ENCODE measurements at regions not wholly inside any gene's neighbourhood (a gene's known extent, or its start where the extent isn't known, plus 50 kb on each side); places are given as distances from the start of the nearest gene placed in this dataset.

DNA sequence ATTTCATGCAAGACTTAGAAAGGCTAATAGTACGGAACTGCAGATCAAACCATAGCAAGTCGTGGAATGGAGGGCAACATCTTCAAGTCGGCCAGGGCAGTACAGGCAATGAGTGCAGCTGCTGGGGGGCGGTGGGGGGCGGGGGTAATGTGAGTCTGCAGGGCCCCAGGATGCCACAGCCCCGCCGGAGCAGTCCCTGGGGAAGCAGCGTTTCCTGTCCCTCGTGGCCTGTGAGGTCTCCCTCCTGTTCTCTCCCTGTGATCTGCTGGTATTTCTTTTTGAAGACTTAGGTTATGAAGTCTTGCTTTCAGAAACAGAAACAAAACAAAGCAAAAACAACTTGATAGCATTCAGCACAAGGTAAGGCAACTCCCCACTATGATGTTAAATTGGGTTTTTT, 351.9 kb downstream of the FOXA2 start:
- no peaks in the 10 kb centered on the region for H3K36me3 ChIP-seq (ENCODE audit: low read depth)
- H3K4me1 ChIP-seq (ENCODE audit: low read depth), result no peaks in the 10 kb centered on the region
- TF ChIP-seq, protein P1, sequence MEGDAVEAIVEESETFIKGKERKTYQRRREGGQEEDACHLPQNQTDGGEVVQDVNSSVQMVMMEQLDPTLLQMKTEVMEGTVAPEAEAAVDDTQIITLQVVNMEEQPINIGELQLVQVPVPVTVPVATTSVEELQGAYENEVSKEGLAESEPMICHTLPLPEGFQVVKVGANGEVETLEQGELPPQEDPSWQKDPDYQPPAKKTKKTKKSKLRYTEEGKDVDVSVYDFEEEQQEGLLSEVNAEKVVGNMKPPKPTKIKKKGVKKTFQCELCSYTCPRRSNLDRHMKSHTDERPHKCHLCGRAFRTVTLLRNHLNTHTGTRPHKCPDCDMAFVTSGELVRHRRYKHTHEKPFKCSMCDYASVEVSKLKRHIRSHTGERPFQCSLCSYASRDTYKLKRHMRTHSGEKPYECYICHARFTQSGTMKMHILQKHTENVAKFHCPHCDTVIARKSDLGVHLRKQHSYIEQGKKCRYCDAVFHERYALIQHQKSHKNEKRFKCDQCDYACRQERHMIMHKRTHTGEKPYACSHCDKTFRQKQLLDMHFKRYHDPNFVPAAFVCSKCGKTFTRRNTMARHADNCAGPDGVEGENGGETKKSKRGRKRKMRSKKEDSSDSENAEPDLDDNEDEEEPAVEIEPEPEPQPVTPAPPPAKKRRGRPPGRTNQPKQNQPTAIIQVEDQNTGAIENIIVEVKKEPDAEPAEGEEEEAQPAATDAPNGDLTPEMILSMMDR (IDR thresholded peaks at IDR 0.05), result no peak
- no peaks in the 10 kb centered on the region for H3K9me3 ChIP-seq
- no peak overlapping the region for H3K4me3 ChIP-seq
- no peak for ATAC-seq
- intact Hi-C loops (cut with DNase I, micrococcal nuclease), result no loop called here
- no peak for DNase-seq

DNA sequence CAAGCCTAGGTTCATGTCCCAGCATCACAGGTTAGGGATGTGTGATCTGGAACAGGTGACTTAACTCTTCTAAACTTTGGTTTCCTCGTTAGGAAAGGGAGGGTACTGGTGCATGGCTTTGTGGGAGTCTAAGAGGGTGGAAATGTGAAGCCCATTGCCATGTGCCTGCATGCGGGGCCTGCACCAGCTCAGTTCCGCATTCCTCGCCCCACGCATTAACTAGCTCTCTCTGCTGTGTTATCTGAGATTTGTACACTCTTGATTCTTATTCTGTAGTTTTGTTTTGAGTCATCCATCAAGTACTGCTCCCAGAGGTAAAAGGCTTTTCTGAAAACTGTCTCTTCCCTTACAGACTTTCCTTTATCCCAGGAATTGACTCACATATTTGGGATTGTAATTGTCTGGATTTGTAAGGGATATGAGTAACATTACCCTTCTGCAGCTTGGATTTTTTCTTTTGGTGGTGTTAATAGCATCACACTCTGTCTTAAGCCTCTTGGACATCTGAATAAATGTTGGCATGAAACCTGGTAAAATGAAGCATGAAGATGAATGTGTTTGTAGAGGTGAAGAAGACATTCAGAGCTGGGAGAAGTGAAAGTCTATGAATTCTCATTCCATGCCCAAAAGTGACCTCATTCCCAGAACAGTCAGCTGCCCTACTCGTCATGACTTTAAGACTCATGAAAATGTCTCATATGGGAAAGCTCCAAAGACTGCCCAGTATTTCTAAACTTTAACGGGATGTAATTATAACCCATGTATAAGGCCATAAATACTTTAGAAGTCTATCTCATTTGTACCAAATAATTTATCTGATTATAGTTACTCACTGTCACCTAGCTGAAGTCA, 357.3 kb downstream of the FOXA2 start:
- no peak for DNase-seq
- ATAC-seq, result no peak
- Histone ChIP-seq H3K4me1 (ENCODE audit: low read depth) (no peaks in the 10 kb centered on the region), H3K36me3 (ENCODE audit: low read depth) (no peaks in the 10 kb centered on the region), H3K9me3 (no peaks in the 10 kb centered on the region), H3K4me3 (no peak overlapping the region)
- TF ChIP-seq, protein P1 (IDR thresholded peaks at IDR 0.05), result no peak
- intact Hi-C loops (cut with DNase I, micrococcal nuclease), result no loop called here

DNA sequence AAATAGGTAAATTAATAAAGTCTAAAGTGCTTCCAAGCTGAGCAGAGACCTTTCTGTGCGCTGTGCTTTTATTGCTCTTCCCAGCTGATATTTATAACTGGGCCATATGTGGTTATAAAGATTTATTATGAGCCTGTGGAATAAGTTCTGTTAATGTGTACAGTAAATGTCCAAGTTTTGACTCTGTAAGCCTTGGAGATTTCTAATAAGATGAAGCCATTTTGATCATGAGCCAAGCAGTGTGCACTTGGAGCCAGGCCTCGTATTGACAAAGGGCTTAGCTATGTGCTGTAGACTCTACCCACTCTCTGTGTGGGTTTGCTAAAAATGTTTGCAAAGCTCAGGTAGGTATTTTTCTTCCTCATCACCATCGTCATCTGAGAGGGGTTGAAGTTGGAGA, 361.1 kb downstream of the FOXA2 start:
- no peaks in the 10 kb centered on the region for H3K9me3 ChIP-seq
- H3K36me3 ChIP-seq (ENCODE audit: low read depth), result no peaks in the 10 kb centered on the region
- DNase-seq, result no peak
- intact Hi-C loops (cut with DNase I, micrococcal nuclease), result no loop called here
- no peaks in the 10 kb centered on the region for H3K4me1 ChIP-seq (ENCODE audit: low read depth)
- TF ChIP-seq, protein P1 (IDR thresholded peaks at IDR 0.05), result no peak
- no peak overlapping the region for H3K4me3 ChIP-seq
- ATAC-seq, result no peak

DNA sequence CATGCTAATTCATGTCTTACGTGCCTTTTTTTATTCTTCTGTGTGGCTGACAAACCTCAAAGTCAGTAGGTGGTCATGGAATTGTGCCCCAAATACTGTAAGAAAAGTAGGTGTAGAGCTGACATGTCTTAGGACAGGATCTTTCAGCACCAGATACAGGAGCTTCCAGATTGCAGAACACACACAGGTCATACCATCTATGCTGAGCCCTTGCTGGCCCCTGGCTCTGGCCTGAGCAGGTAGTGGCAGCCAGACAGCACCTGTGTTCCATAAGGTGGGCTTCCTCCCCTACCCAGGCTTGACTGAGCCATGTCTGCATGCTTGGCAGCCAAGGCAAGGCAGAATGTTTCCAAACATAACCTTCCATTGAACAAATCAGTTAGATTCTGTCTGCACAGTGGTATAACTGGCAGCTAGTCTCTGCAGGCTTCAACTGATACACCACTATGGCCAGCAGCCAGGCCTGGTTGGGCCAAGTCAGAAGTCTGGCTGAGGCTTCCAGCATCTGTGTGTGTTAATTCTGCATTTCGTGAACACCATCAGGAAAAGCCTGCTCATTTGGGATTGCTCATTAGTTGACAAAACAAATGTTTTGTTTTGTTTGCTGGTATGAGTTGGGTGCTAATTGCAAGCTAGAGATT, 366.5 kb downstream of the FOXA2 start:
- Histone ChIP-seq H3K4me3 (no peak overlapping the region), H3K36me3 (ENCODE audit: low read depth) (no peaks in the 10 kb centered on the region), H3K4me1 (ENCODE audit: low read depth) (no peaks in the 10 kb centered on the region), H3K9me3 (no peaks in the 10 kb centered on the region)
- ATAC-seq, result no peak
- no peak for DNase-seq
- TF ChIP-seq, protein P1 (IDR thresholded peaks at IDR 0.05), result no peak
- intact Hi-C loops (cut with DNase I, micrococcal nuclease), result no loop called here

DNA sequence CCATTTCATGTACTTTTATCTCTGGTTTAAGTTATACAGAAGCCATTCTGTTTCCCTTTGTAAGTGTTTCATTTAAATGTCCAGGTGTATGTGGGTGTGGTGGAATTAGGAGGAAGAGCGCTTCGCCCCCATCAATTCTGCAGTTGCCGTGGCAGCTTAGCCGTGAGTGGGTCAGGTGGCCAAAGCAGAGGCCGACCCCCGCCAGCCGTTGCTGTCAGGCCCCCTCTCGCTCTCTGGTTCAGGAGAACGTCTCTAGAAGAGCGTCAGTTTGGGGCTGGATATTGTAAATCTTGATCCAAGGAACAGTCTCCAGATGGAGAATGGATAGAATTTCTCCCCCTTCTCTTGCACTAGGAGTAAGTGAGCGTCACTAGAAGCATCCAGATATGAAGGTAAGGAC, 367.4 kb downstream of the FOXA2 start:
- intact Hi-C loops (cut with DNase I, micrococcal nuclease), result no loop called here
- no peak overlapping the region for H3K4me3 ChIP-seq

More for the DNA sequence above, 367.4 kb downstream of the FOXA2 start:
- no peaks in the 10 kb centered on the region for H3K9me3 ChIP-seq
- ATAC-seq (no peak), DNase-seq (no peak)
- TF ChIP-seq, protein P1 (IDR thresholded peaks at IDR 0.05), result no peak
- H3K4me1 ChIP-seq (ENCODE audit: low read depth), result no peaks in the 10 kb centered on the region
- no peaks in the 10 kb centered on the region for H3K36me3 ChIP-seq (ENCODE audit: low read depth)
